RKO (cell line): ENCODE measurements at regions not wholly inside any gene's neighbourhood (a gene's known extent, or its start where the extent isn't known, plus 50 kb on each side); places are given as distances from the start of the nearest gene placed in this dataset.
A peak's percentile ranks its signal among the peaks of the same experiment; 100 is the strongest.
"Not testable (repeated sequence)": the region's sequence is repeated elsewhere in the genome, so short reads cannot be mapped to it uniquely, and the experiment has no call there.

ENCODE experiments used
- DNase-seq: peaks from one replicate; pipeline ENCODE4 v3.0.0-alpha.2; 2016; ENCODE audit warnings: low spot score

- not testable (repeated sequence) for DNase-seq
These were observed 66.2 kb downstream of the SYT15 start for GRCh38 chr10:46645110-46645509.

GRCh38 chr10:46646132-46646531 is 67.2 kb downstream of the SYT15 start:
- DNase-seq, result not testable (repeated sequence)

- not testable (repeated sequence) for DNase-seq
These were observed 72.0 kb downstream of the SYT15 start for GRCh38 chr10:46650967-46651366.

- not testable (repeated sequence) for DNase-seq
These were observed 78.5 kb downstream of the SYT15 start for GRCh38 chr10:46657437-46657836.

- not testable (repeated sequence) for DNase-seq
These were observed 81.3 kb downstream of the SYT15 start for GRCh38 chr10:46660027-46660834.

- DNase-seq, result not testable (repeated sequence)
These were observed 81.9 kb downstream of the SYT15 start for GRCh38 chr10:46660835-46661164.

GRCh38 chr10:46665536-46665935 is 86.6 kb downstream of the SYT15 start:
- DNase-seq, result not testable (repeated sequence)

- DNase-seq, result not testable (repeated sequence)
These were observed 89.5 kb downstream of the SYT15 start for GRCh38 chr10:46668357-46668997.

GRCh38 chr10:46677836-46678435 is 99.0 kb downstream of the SYT15 start:
- DNase-seq, result not testable (repeated sequence)

- DNase-seq, result not testable (repeated sequence)
These were observed 112.5 kb downstream of the SYT15 start for GRCh38 chr10:46691397-46691796.

- not testable (repeated sequence) for DNase-seq
These were observed 114.3 kb downstream of the SYT15 start for GRCh38 chr10:46693218-46693617.

- not testable (repeated sequence) for DNase-seq
These were observed 138.3 kb downstream of the SYT15 start for GRCh38 chr10:46717264-46717663.

GRCh38 chr10:46718014-46718413 is 139.1 kb downstream of the SYT15 start:
- not testable (repeated sequence) for DNase-seq

- peak; percentile 49 for DNase-seq
These were observed 141.5 kb downstream of the SYT15 start for GRCh38 chr10:46720386-46720785.

- DNase-seq, result not testable (repeated sequence)
These were observed 142.0 kb downstream of the SYT15 start for GRCh38 chr10:46720811-46721518.

GRCh38 chr10:46724258-46724657 is 145.3 kb downstream of the SYT15 start:
- not testable (repeated sequence) for DNase-seq

GRCh38 chr10:46728359-46728758 is 149.4 kb downstream of the SYT15 start:
- not testable (repeated sequence) for DNase-seq

- not testable (repeated sequence) for DNase-seq
These were observed 151.8 kb downstream of the SYT15 start for GRCh38 chr10:46730729-46731128.

- not testable (repeated sequence) for DNase-seq
These were observed 154.8 kb downstream of the SYT15 start for GRCh38 chr10:46733635-46734261.

GRCh38 chr10:46734262-46734642 is 155.3 kb downstream of the SYT15 start:
- not testable (repeated sequence) for DNase-seq

- not testable (repeated sequence) for DNase-seq
These were observed 161.0 kb downstream of the SYT15 start for GRCh38 chr10:46739919-46740318.

GRCh38 chr10:46740368-46740767 is 161.4 kb downstream of the SYT15 start:
- not testable (repeated sequence) for DNase-seq
